ENCODE measurements at regions not wholly inside any gene's neighbourhood (a gene's known extent, or its start where the extent isn't known, plus 50 kb on each side); places are given as distances from the start of the nearest gene placed in this dataset.

GRCh38 chr6:122283884-122284283 lies 115.6 kb upstream of the HSF2 start:
- TF ChIP-seq CTCF (IDR thresholded peaks at IDR 0.05; ENCODE audit: control extremely low read depth, extremely low read depth, low read depth, missing control alignments), result no peak
- ChIA-PET POLR2A (no interaction called here), CTCF (interaction anchor here (1.0 to 1.7 kb wide), 2 partner anchors 11 to 21 kb away, joined by 3 to 4 read pairs; no protein-coding TSS in a partner anchor)
- no peak for DNase-seq (ENCODE audit: extremely low spot score)

- DNase-seq (ENCODE audit: extremely low spot score), result no peak
- ChIA-PET POLR2A (no interaction called here), CTCF (interaction anchor here (1.0 to 1.9 kb wide), 3 partner anchors 11 to 20 kb away, joined by 4 to 7 read pairs (median 5); no protein-coding TSS in a partner anchor)
- no peak for TF ChIP-seq CTCF (IDR thresholded peaks at IDR 0.05; ENCODE audit: control extremely low read depth, extremely low read depth, low read depth, missing control alignments)
Measured at GRCh38 chr6:122284848-122285247, 114.6 kb upstream of the HSF2 start.

GRCh38 chr6:122285292-122285913 lies 114.0 kb upstream of the HSF2 start:
- TF ChIP-seq CTCF (IDR thresholded peaks at IDR 0.05; ENCODE audit: control extremely low read depth, extremely low read depth, low read depth, missing control alignments), result no peak
- DNase-seq (ENCODE audit: extremely low spot score), result no peak
- ChIA-PET CTCF (interaction anchor here (0.7 to 1.9 kb wide), 4 partner anchors 10 to 20 kb away, joined by 3 to 7 read pairs (median 4); no protein-coding TSS in a partner anchor), POLR2A (no interaction called here)

- ChIA-PET POLR2A (no interaction called here), CTCF (interaction anchor here (1.3 kb wide), 1 partner anchor 8 kb away, joined by 3 read pairs; no protein-coding TSS in a partner anchor)
- no peak for TF ChIP-seq CTCF (IDR thresholded peaks at IDR 0.05; ENCODE audit: control extremely low read depth, extremely low read depth, low read depth, missing control alignments)
- DNase-seq (ENCODE audit: extremely low spot score), result no peak
Measured at GRCh38 chr6:122286512-122286911, 112.9 kb upstream of the HSF2 start.

GRCh38 chr6:122289762-122290539 lies 109.5 kb upstream of the HSF2 start:
- no peak for DNase-seq (ENCODE audit: extremely low spot score)
- POLR2A ChIA-PET, result no interaction called here
- CTCF ChIA-PET, result interaction anchor here (1.3 kb wide), 1 partner anchor 34 kb away, joined by 4 read pairs; no protein-coding TSS in a partner anchor
- no peak for TF ChIP-seq CTCF (IDR thresholded peaks at IDR 0.05; ENCODE audit: control extremely low read depth, extremely low read depth, low read depth, missing control alignments)

GRCh38 chr6:122297010-122297409 lies 102.4 kb upstream of the HSF2 start:
- POLR2A ChIA-PET, result no interaction called here
- no peak for DNase-seq (ENCODE audit: extremely low spot score)
- TF ChIP-seq CTCF (IDR thresholded peaks at IDR 0.05; ENCODE audit: control extremely low read depth, extremely low read depth, low read depth, missing control alignments), result no peak
- CTCF ChIA-PET, result interaction anchor here (1.5 kb wide), 1 partner anchor 8 kb away, joined by 3 read pairs; no protein-coding TSS in a partner anchor
